ENCODE measurements at regions not wholly inside any gene's neighbourhood (a gene's known extent, or its start where the extent isn't known, plus 50 kb on each side); places are given as distances from the start of the nearest gene placed in this dataset.
"Not testable (repeated sequence)": the region's sequence is repeated elsewhere in the genome, so short reads cannot be mapped to it uniquely, and the experiment has no call there.

- no peak overlapping the region for H2AFZ ChIP-seq
- Mint-ChIP-seq H3K36me3 (ENCODE audit: low read depth) (no peaks in the 10 kb centered on the region), H3K27ac (no peak overlapping the region), H3K4me1 (no peaks in the 10 kb centered on the region), H3K4me3 (no peak overlapping the region), H3K9me3 (no peaks in the 10 kb centered on the region; the same call in 2 of the 3 replicates), H3K27me3 (ENCODE audit: insufficient read depth, low read depth, poor library complexity) (peaks cover 1% of the 10 kb centered on the region)
- H3K27ac ChIP-seq (ENCODE audit: low read depth) = no peak overlapping the region
- H4K20me1 ChIP-seq (replicated peaks; ENCODE audit: insufficient read depth) = no peaks in the 10 kb centered on the region
- H3K4me2 ChIP-seq = no peak overlapping the region
- no peaks in the 10 kb centered on the region for H3F3A ChIP-seq (replicated peaks; ENCODE audit: low read depth)
- H3K27me3 ChIP-seq (ENCODE audit: insufficient read depth) = no peaks in the 10 kb centered on the region
- no peaks in the 10 kb centered on the region for H3K36me3 ChIP-seq (ENCODE audit: insufficient read depth)
- no peak overlapping the region for H3K4me3 ChIP-seq
- no peaks in the 10 kb centered on the region for H3K4me1 ChIP-seq (ENCODE audit: insufficient read depth)
- TF ChIP-seq STAT1 (IDR thresholded peaks at IDR 0.05; ENCODE audit: unreplicated experiment) = no peak
- no peaks in the 10 kb centered on the region for H3K79me2 ChIP-seq (replicated peaks; ENCODE audit: insufficient read depth)
- ATAC-seq = no peak
- H3K9me2 ChIP-seq (ENCODE audit: insufficient read depth) = no peaks in the 10 kb centered on the region
- no peak for DNase-seq (ENCODE audit: low spot score)
Measured at GRCh38 chr9:33661176-33661575, 134.2 kb upstream of the PRSS3 start.

- Histone ChIP-seq H2AFZ (no peak overlapping the region), H4K20me1 (replicated peaks; ENCODE audit: insufficient read depth) (no peaks in the 10 kb centered on the region), H3K27me3 (ENCODE audit: insufficient read depth) (no peaks in the 10 kb centered on the region), H3K27ac (ENCODE audit: low read depth) (no peak overlapping the region), H3K79me2 (replicated peaks; ENCODE audit: insufficient read depth) (no peaks in the 10 kb centered on the region), H3K4me1 (ENCODE audit: insufficient read depth) (no peaks in the 10 kb centered on the region), H3K9me2 (ENCODE audit: insufficient read depth) (no peaks in the 10 kb centered on the region), H3K4me2 (no peak overlapping the region), H3K4me3 (no peak overlapping the region), H3K36me3 (ENCODE audit: insufficient read depth) (no peaks in the 10 kb centered on the region), H3F3A (replicated peaks; ENCODE audit: low read depth) (no peaks in the 10 kb centered on the region)
- Mint-ChIP-seq H3K36me3 (ENCODE audit: low read depth) (peaks cover 5% of the 10 kb centered on the region; the same call in 1 of the 3 replicates), H3K27ac (no peak overlapping the region), H3K4me3 (no peak overlapping the region), H3K9me3 (peaks cover 11% of the 10 kb centered on the region), H3K4me1 (no peaks in the 10 kb centered on the region), H3K27me3 (ENCODE audit: insufficient read depth, low read depth, poor library complexity) (peaks cover 1% of the 10 kb centered on the region)
- no peak for DNase-seq (ENCODE audit: low spot score)
- no peak for ATAC-seq
- TF ChIP-seq ZNF114 (CRISPR knock-in tag; IDR thresholded peaks at IDR 0.05) (no peak), ETS1 (IDR thresholded peaks at IDR 0.05) (no peak), CREB1 (CRISPR knock-in tag; IDR thresholded peaks at IDR 0.05; ENCODE audit: low read depth) (no peak)
Measured at GRCh38 chr9:33662871-33663270, 132.5 kb upstream of the PRSS3 start.

GRCh38 chr9:33676194-33676745 is 119.1 kb upstream of the PRSS3 start:
- H3K4me3 Mint-ChIP-seq = peak overlapping the region; percentile 88
- ATAC-seq; DNase-seq (ENCODE audit: low spot score); H4K20me1 ChIP-seq (replicated peaks; ENCODE audit: insufficient read depth); H3F3A ChIP-seq (replicated peaks; ENCODE audit: low read depth); H3K27ac ChIP-seq (ENCODE audit: low read depth); H3K4me1 ChIP-seq (ENCODE audit: insufficient read depth); H3K36me3 Mint-ChIP-seq (ENCODE audit: low read depth); H3K79me2 ChIP-seq (replicated peaks; ENCODE audit: insufficient read depth); H3K36me3 ChIP-seq (ENCODE audit: insufficient read depth); H3K9me3 Mint-ChIP-seq; H3K27me3 Mint-ChIP-seq (ENCODE audit: insufficient read depth, low read depth, poor library complexity); H3K27me3 ChIP-seq (ENCODE audit: insufficient read depth); H3K27ac Mint-ChIP-seq; H3K9me2 ChIP-seq (ENCODE audit: insufficient read depth): not testable (repeated sequence)
- Histone ChIP-seq H2AFZ (peak overlapping the region; percentile 67), H3K4me2 (peak overlapping the region; percentile 78), H3K4me3 (peak overlapping the region; percentile 62)
- H3K4me1 Mint-ChIP-seq = peaks cover 18% of the 10 kb centered on the region

Data from GM23338 (cell line).